ENCODE measurements at regions not wholly inside any gene's neighbourhood (a gene's known extent, or its start where the extent isn't known, plus 50 kb on each side); places are given as distances from the start of the nearest gene placed in this dataset.
A peak's percentile ranks its signal among the peaks of the same experiment; 100 is the strongest.

GRCh38 chr11:134800826-134801225 lies 388.8 kb upstream of the B3GAT1 start:
- DNase-seq (ENCODE audit: low spot score) = no peak

- no peak for DNase-seq (ENCODE audit: low spot score)
Observed at GRCh38 chr11:134800130-134800529, 388.1 kb upstream of the B3GAT1 start.

DNA sequence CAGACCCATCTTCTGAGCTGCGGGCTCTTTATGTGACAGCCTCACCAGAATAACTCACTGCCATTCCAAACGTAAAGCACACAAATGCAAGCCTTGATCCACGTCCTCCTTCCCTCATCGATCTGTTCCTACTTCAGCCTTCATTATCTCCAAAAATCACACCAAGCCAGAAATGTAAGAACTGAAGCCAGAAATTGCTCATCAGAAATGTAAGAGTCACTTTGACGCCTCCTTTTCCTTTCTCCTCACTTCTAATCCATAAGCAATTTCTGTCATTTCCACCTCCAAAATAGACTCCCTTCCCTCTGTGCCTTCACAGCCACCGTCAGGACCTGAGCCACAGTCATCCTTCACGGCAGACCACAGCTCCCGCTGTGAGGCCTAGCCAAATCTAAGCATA lies 387.3 kb upstream of the B3GAT1 start:
- no peak for DNase-seq (ENCODE audit: low spot score)

- no peak for DNase-seq (ENCODE audit: low spot score)
Observed at GRCh38 chr11:134797411-134798089, 385.5 kb upstream of the B3GAT1 start.

DNA sequence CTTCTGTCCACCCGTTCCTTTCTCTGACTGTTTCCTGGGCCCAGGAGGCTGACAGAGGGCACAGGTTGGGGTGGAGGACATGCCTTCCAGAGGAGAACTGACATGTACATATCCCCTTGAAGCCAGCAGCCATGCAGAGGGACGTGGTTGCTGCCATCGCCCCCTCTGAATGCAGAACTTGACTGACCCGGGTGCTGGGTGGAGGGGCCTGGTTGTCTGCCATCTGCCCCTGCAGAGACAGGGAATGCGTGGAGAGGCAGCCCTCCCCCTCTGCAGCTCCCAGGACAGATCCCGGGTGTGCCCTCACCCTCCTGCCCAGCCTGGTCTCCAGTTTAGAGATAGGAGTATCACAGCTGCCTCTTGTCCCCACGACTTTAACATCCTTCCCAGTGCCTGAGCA lies 383.0 kb upstream of the B3GAT1 start:
- DNase-seq (ENCODE audit: low spot score) = no peak

GRCh38 chr11:134794192-134794591 lies 382.1 kb upstream of the B3GAT1 start:
- DNase-seq (ENCODE audit: low spot score) = no peak

DNA sequence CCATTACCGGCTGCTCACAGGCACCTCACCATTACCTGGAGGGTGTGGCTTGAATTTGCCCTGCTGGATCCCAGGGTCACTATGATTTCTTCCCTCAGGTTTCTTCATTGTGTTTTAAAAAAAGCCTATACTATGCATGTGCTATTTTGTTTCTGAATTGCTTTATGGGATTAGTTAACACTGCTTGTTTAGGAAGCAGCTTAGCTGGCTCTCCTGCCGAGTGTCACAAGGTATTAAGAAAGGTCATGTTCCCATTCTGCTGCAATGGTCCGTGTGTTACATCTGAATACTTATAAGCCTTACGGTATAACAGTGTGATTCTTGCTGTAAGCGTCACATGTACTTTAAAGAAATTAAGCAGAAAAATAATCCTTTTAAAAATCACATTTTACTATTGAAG lies 380.6 kb upstream of the B3GAT1 start:
- no peak for DNase-seq (ENCODE audit: low spot score)

DNA sequence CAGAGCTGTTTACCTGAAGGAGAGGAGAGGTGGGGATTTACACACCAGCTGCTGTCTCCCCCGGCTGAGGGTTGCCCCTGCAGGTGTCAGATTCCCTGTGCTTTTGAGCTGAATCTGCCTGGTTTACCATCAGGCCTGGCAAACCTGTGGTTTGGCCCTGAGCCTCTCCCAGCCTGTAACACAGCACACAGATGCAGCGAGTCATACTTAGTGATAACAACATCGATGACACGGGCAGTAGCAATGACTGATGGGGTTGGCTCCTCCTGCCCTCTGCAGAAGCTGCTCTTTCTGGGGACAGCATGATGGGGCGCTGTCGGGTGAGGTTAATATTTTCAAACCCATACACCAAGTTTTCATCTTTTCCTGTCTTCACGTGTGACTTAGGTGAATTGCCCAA lies 380.0 kb upstream of the B3GAT1 start:
- peak; percentile 35 for DNase-seq (ENCODE audit: low spot score)

GRCh38 chr11:134791102-134791501 lies 379.1 kb upstream of the B3GAT1 start:
- DNase-seq (ENCODE audit: low spot score) = no peak

- no peak for DNase-seq (ENCODE audit: low spot score)
Observed at GRCh38 chr11:134789104-134789503, 377.1 kb upstream of the B3GAT1 start.

- DNase-seq (ENCODE audit: low spot score) = no peak
Observed at GRCh38 chr11:134786636-134787035, 374.6 kb upstream of the B3GAT1 start.

DNA sequence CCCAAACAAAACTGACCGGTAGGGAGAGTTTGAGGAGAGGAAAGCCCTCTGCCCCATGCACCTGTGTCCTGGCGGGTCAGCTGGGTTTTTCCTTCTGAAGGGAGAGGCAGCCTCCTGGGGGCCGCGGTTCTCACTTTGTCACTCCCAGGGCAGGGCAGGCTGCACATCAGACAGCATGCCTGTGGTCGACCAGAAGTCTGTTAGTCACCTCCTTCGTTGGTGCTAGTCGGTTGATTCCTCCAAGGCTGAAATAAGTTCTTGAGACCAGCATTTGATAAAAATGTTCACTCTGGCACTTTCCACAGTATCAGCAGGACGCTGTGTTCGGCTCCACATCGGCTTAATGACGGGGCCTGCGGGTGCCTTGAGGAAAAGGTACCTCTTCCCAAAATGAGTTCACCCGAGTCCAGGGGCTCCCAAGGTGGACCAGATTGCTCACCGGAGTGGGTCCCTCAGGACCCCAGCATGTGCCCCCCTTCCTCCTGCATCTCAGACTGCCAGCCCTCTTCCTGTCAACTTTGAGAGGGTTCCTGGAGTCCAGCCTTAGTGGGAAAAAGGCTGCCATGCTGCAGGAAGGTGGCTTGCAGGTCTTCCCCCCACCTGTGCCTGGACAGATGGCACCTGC lies 373.7 kb upstream of the B3GAT1 start:
- DNase-seq (ENCODE audit: low spot score) = no peak

DNA sequence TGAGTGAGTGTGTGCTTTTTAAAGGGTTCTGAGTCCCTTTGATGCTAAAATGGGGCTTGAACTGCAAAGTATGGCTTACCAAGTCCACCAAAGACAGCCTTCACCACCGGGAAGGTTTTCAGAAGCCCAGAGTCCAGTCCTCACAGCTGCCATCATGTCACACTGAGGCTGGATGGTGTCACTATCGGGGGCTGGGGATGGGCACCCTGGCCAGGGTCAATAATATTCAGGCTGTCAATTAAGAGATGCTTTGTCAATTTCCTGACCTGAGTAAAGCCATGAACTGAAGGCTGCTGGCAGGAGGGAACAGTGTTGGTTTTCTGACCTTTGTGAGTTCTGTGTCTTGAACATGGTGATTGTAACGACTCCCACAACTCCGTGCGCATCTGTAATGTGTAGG lies 373.0 kb upstream of the B3GAT1 start:
- no peak for DNase-seq (ENCODE audit: low spot score)

DNA sequence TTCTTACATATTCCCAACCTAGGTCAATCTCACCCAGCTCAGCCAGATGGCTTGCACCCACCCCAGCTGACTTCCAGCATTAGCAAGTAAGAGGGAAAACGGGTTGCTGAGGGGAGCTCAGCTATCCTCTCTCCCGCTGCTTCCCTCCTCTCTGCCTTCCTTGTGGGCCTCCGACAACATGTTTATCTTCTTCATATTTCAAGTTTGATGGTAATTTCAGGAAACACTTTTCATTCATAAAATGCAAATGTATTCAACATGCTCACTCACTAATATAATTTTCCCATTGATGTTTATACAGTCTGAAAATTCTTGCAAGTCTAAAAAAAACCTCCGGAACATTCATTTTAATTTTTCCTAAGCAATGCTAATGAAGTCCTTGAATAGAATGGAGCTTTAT lies 372.5 kb upstream of the B3GAT1 start:
- DNase-seq (ENCODE audit: low spot score) = no peak

GRCh38 chr11:134784046-134784445 lies 372.0 kb upstream of the B3GAT1 start:
- DNase-seq (ENCODE audit: low spot score) = no peak

- DNase-seq (ENCODE audit: low spot score) = no peak
Observed at GRCh38 chr11:134783234-134783633, 371.2 kb upstream of the B3GAT1 start.

DNA sequence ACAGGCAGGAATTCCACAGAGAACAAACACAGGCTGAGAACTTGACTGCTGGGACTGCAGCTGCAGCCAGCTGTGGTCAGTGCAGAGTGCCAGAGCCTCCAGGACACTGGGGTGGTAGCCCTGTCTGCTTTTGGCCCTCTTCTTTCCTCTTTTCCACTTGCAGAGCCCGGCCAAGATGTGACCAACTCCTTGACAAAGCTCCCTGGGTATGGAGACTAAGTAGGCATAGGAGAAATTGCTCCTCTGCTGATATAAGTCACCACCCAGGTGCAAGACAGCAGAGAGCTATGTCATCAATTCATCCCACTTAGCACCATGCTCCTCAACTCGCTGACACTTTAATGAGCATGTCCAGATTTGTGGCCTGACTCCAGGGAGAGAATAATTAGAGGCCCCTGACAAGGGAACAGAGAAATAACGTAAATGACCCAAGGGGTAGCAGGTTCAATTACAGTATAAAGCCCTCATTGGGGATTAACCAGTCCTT lies 369.4 kb upstream of the B3GAT1 start:
- no peak for DNase-seq (ENCODE audit: low spot score)

- DNase-seq (ENCODE audit: low spot score) = no peak
Observed at GRCh38 chr11:134780486-134781147, 368.6 kb upstream of the B3GAT1 start.

- no peak for DNase-seq (ENCODE audit: low spot score)
Observed at GRCh38 chr11:134779179-134779578, 367.1 kb upstream of the B3GAT1 start.

- no peak for DNase-seq (ENCODE audit: low spot score)
Observed at GRCh38 chr11:134768463-134768862, 356.4 kb upstream of the B3GAT1 start.

DNA sequence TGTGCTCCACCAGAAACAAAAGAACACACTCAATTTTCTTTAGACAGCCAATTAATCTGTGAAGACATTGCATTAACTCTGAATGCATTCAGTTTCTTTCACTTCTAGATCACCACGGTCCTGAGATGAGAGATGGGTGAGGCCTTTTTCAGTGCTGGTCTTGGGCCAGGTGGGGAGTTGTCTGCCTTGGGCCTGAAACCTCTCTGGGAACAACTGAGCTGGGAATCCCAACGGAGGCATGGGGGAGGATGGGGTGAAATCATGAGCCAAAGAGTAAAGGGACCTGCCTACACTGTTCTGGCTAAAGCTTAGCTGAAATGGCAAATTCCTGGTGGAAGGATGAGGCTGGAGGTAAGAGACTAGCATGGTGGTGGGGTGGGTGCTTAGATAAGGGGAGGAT lies 353.5 kb upstream of the B3GAT1 start:
- no peak for DNase-seq (ENCODE audit: low spot score)

DNA sequence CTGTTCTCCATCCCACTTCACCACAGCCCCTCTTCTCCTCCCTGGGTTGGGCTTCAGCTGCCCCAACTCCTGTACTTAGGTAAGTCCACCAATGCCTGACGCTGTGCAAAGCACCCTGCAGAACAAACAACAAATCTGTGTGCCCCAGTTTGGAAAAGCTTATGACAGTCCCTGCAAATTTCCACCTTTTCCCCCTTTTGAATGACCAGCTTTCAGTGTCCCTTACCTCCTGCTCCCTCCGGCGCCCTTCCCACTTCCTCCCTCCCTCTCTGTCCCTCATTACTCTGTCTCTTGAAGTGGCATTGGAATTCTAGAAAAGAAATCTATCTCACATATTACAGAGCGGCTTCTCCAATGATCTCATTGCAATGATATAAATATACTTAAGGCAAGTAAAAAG lies 352.9 kb upstream of the B3GAT1 start:
- no peak for DNase-seq (ENCODE audit: low spot score)

DNA sequence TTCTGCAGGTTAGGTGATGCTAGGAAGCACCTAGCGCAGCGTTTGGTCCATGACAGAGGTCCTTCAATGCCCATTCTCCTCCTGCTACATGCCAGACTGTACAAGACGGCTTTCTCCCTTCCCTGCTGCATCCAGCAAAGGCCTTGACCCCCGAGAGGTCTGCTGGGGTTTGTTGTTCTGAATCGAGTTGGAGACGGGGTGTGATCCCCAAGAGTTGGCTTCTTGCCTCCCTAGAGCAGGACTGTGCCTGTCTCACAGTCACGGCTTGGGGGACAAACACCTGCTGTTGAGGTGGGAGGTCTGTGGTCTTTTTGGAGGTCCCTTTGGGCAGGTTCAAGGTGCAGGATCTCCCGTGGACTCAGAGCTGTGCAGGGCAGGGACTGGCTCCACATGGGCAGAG lies 352.3 kb upstream of the B3GAT1 start:
- no peak for DNase-seq (ENCODE audit: low spot score)

GRCh38 chr11:134763030-134763388 lies 351.0 kb upstream of the B3GAT1 start:
- no peak for DNase-seq (ENCODE audit: low spot score)

Measured in RKO (cell line).